ENCODE measurements at regions not wholly inside any gene's neighbourhood (a gene's known extent, or its start where the extent isn't known, plus 50 kb on each side); places are given as distances from the start of the nearest gene placed in this dataset.

GRCh38 chr14:22408547-22408946, 180.5 kb downstream of the DAD1 start (continued):
- TF ChIP-seq ZNF609 (CRISPR knock-in tag; IDR thresholded peaks at IDR 0.05; ENCODE audit: borderline replicate concordance) (no peak), PCBP1 (IDR thresholded peaks at IDR 0.05; ENCODE audit: borderline replicate concordance, low read depth, low read length) (no peak), PRMT3 (CRISPR knock-in tag; IDR thresholded peaks at IDR 0.05; ENCODE audit: borderline replicate concordance, low read depth) (no peak), HMG20B (CRISPR knock-in tag; conservative IDR thresholded peaks at IDR 0.05) (no peak), SRSF4 (IDR thresholded peaks at IDR 0.05; ENCODE audit: low read depth, low read length, poor library complexity, severe bottlenecking) (no peak), ZFP82 (CRISPR knock-in tag; IDR thresholded peaks at IDR 0.05; ENCODE audit: borderline replicate concordance) (no peak), ERF (CRISPR knock-in tag; IDR thresholded peaks at IDR 0.05) (no peak), HNRNPLL (IDR thresholded peaks at IDR 0.05; ENCODE audit: low read depth, low read length, poor library complexity, severe bottlenecking) (no peak)
- TF ChIP-seq, protein P1, sequence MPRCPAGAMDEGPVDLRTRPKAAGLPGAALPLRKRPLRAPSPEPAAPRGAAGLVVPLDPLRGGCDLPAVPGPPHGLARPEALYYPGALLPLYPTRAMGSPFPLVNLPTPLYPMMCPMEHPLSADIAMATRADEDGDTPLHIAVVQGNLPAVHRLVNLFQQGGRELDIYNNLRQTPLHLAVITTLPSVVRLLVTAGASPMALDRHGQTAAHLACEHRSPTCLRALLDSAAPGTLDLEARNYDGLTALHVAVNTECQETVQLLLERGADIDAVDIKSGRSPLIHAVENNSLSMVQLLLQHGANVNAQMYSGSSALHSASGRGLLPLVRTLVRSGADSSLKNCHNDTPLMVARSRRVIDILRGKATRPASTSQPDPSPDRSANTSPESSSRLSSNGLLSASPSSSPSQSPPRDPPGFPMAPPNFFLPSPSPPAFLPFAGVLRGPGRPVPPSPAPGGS (CRISPR knock-in tag; IDR thresholded peaks at IDR 0.05) = no peak
- TF ChIP-seq, protein P2, sequence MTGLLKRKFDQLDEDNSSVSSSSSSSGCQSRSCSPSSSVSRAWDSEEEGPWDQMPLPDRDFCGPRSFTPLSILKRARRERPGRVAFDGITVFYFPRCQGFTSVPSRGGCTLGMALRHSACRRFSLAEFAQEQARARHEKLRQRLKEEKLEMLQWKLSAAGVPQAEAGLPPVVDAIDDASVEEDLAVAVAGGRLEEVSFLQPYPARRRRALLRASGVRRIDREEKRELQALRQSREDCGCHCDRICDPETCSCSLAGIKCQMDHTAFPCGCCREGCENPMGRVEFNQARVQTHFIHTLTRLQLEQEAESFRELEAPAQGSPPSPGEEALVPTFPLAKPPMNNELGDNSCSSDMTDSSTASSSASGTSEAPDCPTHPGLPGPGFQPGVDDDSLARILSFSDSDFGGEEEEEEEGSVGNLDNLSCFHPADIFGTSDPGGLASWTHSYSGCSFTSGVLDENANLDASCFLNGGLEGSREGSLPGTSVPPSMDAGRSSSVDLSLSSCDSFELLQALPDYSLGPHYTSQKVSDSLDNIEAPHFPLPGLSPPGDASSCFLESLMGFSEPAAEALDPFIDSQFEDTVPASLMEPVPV (CRISPR knock-in tag; IDR thresholded peaks at IDR 0.05) = no peak
- TF ChIP-seq, protein P3, sequence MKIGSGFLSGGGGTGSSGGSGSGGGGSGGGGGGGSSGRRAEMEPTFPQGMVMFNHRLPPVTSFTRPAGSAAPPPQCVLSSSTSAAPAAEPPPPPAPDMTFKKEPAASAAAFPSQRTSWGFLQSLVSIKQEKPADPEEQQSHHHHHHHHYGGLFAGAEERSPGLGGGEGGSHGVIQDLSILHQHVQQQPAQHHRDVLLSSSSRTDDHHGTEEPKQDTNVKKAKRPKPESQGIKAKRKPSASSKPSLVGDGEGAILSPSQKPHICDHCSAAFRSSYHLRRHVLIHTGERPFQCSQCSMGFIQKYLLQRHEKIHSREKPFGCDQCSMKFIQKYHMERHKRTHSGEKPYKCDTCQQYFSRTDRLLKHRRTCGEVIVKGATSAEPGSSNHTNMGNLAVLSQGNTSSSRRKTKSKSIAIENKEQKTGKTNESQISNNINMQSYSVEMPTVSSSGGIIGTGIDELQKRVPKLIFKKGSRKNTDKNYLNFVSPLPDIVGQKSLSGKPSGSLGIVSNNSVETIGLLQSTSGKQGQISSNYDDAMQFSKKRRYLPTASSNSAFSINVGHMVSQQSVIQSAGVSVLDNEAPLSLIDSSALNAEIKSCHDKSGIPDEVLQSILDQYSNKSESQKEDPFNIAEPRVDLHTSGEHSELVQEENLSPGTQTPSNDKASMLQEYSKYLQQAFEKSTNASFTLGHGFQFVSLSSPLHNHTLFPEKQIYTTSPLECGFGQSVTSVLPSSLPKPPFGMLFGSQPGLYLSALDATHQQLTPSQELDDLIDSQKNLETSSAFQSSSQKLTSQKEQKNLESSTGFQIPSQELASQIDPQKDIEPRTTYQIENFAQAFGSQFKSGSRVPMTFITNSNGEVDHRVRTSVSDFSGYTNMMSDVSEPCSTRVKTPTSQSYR (CRISPR knock-in tag; IDR thresholded peaks at IDR 0.05; ENCODE audit: borderline replicate concordance) = no peak
- TF ChIP-seq, protein P4, sequence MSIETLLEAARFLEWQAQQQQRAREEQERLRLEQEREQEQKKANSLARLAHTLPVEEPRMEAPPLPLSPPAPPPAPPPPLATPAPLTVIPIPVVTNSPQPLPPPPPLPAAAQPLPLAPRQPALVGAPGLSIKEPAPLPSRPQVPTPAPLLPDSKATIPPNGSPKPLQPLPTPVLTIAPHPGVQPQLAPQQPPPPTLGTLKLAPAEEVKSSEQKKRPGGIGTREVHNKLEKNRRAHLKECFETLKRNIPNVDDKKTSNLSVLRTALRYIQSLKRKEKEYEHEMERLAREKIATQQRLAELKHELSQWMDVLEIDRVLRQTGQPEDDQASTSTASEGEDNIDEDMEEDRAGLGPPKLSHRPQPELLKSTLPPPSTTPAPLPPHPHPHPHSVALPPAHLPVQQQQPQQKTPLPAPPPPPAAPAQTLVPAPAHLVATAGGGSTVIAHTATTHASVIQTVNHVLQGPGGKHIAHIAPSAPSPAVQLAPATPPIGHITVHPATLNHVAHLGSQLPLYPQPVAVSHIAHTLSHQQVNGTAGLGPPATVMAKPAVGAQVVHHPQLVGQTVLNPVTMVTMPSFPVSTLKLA (IDR thresholded peaks at IDR 0.05) = no peak

All from HepG2 (cell line).